Ascending aorta (tissue), 2 donors: ENCODE measurements at regions not wholly inside any gene's neighbourhood (a gene's known extent, or its start where the extent isn't known, plus 50 kb on each side); places are given as distances from the start of the nearest gene placed in this dataset.

ENCODE experiments used
- DNase-seq, 2 donors: peaks; one replicate each; pipeline ENCODE4 v3.0.0-alpha.2; 2019; ENCODE audit warnings: low spot score in 2 of 2
- H3K27ac ChIP-seq, 2 donors: fragments of 200-600 bp; sonication (generic); one replicate each; pipeline ENCODE4 v1.5.1; 2016 to 2017; ENCODE audit warnings: mild to moderate bottlenecking in 1 of 2
- H3K27me3 ChIP-seq: fragments of 200-600 bp; sonication (generic); one replicate; pipeline ENCODE4 v1.5.1; 2017
- H3K36me3 ChIP-seq, 2 donors: fragments of 200-600 bp; sonication (generic); one replicate each; pipeline ENCODE4 v1.5.1; 2016
- H3K4me1 ChIP-seq, 2 donors: fragments of 200-600 bp; sonication (generic); one replicate each; pipeline ENCODE4 v1.5.1; 2016 to 2017; ENCODE audit warnings: mild to moderate bottlenecking in 1 of 2
- H3K4me3 ChIP-seq, 2 donors: fragments of 200-600 bp; sonication (generic); one replicate each; pipeline ENCODE4 v1.5.1; 2016 to 2017; ENCODE audit warnings: mild to moderate bottlenecking in 1 of 2
- H3K9me3 ChIP-seq, 2 donors: fragments of 200-600 bp; sonication (generic); one replicate each; pipeline ENCODE4 v1.5.1; 2016
- intact Hi-C: fragments of 100-400 bp; cut with DNase I; formaldehyde crosslinking; loops from one replicate; pipeline ENCODE4 v1.15.1; 2023
- TF ChIP-seq, protein P1 (sequence below), 3 experiments: fragments of 200-600 bp in 2 of 3; fragments of 450-650 bp in 1 of 3; sonication (generic) in 2 of 3; IDR thresholded peaks; one replicate each; pipeline ENCODE4 v1.5.1; 2016 to 2019; ENCODE audit warnings: antibody characterized with exemption in 3 of 3, mild to moderate bottlenecking in 1 of 3, moderate library complexity in 1 of 3

DNA sequence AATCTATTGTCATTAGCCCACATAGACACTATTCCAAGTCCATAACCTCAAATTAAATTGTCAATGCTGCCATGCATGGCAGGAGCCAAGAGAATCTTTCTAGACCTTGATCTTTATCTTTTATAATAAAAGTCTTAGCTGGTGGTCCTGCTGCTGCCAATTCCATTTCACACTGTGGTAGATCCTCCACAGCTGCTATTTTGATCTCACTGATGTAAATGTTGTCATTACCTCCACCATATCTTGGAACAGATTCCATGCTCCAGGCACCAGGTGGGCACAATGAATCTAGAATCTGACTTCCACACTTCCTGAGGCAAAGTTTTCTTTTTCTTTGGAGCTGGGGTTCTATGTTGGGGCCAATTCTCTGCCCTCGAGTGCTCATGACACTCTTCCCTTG lies 161.2 kb downstream of the TMTC3 start:
- intact Hi-C loops: no loop called here
- DNase-seq: no peak
- H3K4me1 ChIP-seq: peaks cover 3 to 4% of the 10 kb centered on the region in 2 donors
- H3K27ac ChIP-seq: no peak overlapping the region
- H3K27me3 ChIP-seq: no peaks in the 10 kb centered on the region
- no peaks in the 10 kb centered on the region for H3K9me3 ChIP-seq
- no peak overlapping the region for H3K4me3 ChIP-seq
- no peaks in the 10 kb centered on the region for H3K36me3 ChIP-seq
- TF ChIP-seq, protein P1, sequence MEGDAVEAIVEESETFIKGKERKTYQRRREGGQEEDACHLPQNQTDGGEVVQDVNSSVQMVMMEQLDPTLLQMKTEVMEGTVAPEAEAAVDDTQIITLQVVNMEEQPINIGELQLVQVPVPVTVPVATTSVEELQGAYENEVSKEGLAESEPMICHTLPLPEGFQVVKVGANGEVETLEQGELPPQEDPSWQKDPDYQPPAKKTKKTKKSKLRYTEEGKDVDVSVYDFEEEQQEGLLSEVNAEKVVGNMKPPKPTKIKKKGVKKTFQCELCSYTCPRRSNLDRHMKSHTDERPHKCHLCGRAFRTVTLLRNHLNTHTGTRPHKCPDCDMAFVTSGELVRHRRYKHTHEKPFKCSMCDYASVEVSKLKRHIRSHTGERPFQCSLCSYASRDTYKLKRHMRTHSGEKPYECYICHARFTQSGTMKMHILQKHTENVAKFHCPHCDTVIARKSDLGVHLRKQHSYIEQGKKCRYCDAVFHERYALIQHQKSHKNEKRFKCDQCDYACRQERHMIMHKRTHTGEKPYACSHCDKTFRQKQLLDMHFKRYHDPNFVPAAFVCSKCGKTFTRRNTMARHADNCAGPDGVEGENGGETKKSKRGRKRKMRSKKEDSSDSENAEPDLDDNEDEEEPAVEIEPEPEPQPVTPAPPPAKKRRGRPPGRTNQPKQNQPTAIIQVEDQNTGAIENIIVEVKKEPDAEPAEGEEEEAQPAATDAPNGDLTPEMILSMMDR (IDR thresholded peaks at IDR 0.05): no peak

DNA sequence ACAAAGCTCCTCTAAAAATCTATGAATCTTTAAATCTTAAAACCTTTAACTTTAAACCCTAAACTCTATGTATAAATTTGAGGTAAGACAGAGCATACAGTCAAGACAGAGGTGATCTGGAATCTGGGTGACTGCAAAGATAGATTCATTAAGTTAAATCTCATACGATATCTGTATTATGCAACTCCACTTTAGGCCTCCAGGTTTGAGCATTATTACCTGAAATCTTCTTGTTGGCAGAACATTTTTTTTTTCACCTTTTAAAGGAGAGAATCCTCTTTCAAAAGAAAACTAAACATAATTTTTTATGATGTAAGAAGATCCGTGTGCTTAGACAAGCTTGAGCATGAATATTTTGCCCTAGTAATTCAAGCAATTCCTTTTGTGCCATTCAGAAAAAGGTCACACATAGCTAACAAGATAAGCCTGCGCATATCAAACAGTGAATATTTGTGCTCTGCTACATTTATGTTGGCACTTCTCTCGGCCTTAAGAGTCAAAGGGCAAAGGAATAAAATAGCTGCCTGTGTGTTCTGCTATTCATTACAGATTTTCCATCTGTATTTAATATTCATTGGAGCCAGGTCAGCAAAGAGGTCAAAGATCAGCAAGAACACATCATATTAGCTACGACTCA lies 163.3 kb downstream of the TMTC3 start:
- DNase-seq: no peak
- TF ChIP-seq, protein P1 (IDR thresholded peaks at IDR 0.05): no peak
- intact Hi-C loops: no loop called here
- no peaks in the 10 kb centered on the region for H3K4me1 ChIP-seq
- no peak overlapping the region for H3K4me3 ChIP-seq
- H3K36me3 ChIP-seq: no peaks in the 10 kb centered on the region
- no peak overlapping the region for H3K27ac ChIP-seq
- H3K27me3 ChIP-seq: no peaks in the 10 kb centered on the region
- H3K9me3 ChIP-seq: no peaks in the 10 kb centered on the region

DNA sequence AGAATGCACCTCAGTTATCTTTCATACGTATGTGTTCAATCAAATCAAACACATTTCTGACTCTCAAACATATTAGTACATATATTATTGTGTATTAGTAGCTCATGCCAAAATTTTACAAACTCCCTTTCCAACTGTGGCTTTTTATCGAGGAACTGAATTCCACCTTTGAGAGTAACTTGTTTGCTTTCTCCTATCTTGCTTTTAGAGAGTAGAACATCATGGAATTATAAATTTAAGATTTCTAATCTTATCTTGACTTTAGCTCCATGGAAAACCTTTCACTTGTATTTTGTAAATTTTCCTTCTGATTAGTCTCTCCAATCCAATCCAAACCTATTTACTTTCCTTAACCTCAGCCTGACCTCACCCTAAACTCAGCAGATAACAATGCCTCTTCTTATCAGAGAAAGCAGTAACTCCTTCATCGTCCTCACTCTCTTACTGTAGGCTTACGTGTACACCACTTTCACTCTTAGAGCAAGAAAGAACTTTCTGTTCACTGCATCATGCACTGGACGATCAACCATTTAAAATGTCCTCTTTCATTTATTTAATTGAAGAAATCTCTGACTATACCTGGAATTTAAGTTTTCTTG lies 164.5 kb downstream of the TMTC3 start:
- DNase-seq: no peak
- intact Hi-C loops: no loop called here
- Histone ChIP-seq H3K27me3 (no peaks in the 10 kb centered on the region), H3K4me3 (no peak overlapping the region), H3K9me3 (no peaks in the 10 kb centered on the region), H3K36me3 (no peaks in the 10 kb centered on the region), H3K4me1 (no peaks in the 10 kb centered on the region), H3K27ac (no peak overlapping the region)
- TF ChIP-seq, protein P1 (IDR thresholded peaks at IDR 0.05): no peak

DNA sequence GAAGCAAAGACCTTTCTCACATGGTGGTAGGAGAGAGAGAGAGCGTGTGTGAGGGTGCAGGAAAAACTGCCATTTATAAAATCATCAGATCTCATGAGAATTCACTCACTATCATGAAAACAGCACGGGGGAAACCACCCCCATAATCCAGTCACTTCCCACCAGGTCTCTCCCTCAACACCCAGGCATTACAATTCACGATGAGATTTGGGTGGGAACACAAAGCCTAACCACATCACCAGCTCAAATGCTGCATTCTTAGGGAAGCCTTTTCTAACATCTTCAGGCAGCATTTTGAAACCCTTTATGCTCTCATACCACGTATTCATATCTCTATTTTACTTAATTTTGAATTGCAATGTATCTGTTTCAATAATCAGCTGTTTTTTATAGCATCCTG lies 165.9 kb downstream of the TMTC3 start:
- H3K27me3 ChIP-seq: no peaks in the 10 kb centered on the region
- intact Hi-C loops: no loop called here
- H3K9me3 ChIP-seq: no peaks in the 10 kb centered on the region
- no peaks in the 10 kb centered on the region for H3K4me1 ChIP-seq
- TF ChIP-seq, protein P1 (IDR thresholded peaks at IDR 0.05): no peak
- no peak for DNase-seq
- H3K4me3 ChIP-seq: no peak overlapping the region
- H3K27ac ChIP-seq: no peak overlapping the region
- no peaks in the 10 kb centered on the region for H3K36me3 ChIP-seq

DNA sequence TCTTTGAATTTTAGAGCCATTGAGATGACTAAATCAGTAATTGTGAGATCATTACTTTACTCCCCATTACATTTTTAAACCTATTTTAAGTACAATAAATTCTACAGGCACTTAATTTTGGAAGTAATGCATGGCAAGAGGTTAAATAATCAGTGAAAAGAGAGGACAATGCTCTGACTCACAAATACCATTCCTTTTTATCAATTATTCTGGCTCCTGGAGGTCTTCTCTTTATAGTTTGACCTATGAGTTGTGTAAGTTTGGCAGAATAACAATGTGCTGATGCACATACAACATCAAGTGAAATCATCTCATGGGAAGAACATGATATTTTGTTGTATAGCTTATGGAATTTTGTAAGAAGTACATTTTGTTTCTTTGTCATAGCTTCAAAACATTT lies 166.7 kb downstream of the TMTC3 start:
- Histone ChIP-seq H3K27ac (no peak overlapping the region), H3K9me3 (no peaks in the 10 kb centered on the region), H3K4me3 (no peak overlapping the region), H3K4me1 (no peaks in the 10 kb centered on the region), H3K27me3 (no peaks in the 10 kb centered on the region), H3K36me3 (no peaks in the 10 kb centered on the region)
- TF ChIP-seq, protein P1 (IDR thresholded peaks at IDR 0.05): no peak
- intact Hi-C loops: no loop called here
- DNase-seq: no peak
